Epithelial cell of proximal tubule (primary cell): ENCODE measurements at regions not wholly inside any gene's neighbourhood (a gene's known extent, or its start where the extent isn't known, plus 50 kb on each side); places are given as distances from the start of the nearest gene placed in this dataset.
"Not testable (repeated sequence)": the region's sequence is repeated elsewhere in the genome, so short reads cannot be mapped to it uniquely, and the experiment has no call there.

Source experiments
- DNase-seq: peaks from one replicate; pipeline ENCODE4 v3.0.0-alpha.2; 2011; ENCODE audit warnings: low read depth
- H3K4me3 ChIP-seq: 2 replicates; pipeline ENCODE4 v1.5.1; 2011; ENCODE audit warnings: low read depth, mild to moderate bottlenecking, low read length
- TF ChIP-seq, protein P1 (sequence below): conservative IDR thresholded peaks from 2 replicates; pipeline ENCODE4 v1.5.1; 2012; ENCODE audit warnings: low read depth, mild to moderate bottlenecking, low read length

DNA sequence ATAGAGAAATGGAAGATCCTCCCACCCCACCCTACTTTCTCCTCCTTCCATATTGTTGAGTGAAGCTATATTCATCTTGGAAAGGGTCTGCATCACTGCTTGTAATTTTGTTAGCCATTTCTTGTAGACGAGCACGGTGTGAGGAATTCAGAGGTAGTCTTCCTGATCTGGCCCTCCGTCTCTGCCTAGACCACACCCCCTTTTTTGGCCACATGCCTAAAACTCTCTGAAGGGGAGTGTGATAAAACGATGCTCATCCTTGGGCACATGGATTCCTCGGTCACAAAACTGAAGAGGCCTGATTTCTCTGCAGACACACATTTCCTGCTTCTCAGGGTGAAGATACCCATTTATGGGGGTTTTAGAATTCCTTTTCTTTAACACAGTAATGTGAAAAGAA is 182.8 kb downstream of the LARP7 start:
- no peak for DNase-seq
- TF ChIP-seq, protein P1, sequence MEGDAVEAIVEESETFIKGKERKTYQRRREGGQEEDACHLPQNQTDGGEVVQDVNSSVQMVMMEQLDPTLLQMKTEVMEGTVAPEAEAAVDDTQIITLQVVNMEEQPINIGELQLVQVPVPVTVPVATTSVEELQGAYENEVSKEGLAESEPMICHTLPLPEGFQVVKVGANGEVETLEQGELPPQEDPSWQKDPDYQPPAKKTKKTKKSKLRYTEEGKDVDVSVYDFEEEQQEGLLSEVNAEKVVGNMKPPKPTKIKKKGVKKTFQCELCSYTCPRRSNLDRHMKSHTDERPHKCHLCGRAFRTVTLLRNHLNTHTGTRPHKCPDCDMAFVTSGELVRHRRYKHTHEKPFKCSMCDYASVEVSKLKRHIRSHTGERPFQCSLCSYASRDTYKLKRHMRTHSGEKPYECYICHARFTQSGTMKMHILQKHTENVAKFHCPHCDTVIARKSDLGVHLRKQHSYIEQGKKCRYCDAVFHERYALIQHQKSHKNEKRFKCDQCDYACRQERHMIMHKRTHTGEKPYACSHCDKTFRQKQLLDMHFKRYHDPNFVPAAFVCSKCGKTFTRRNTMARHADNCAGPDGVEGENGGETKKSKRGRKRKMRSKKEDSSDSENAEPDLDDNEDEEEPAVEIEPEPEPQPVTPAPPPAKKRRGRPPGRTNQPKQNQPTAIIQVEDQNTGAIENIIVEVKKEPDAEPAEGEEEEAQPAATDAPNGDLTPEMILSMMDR: no peak
- H3K4me3 ChIP-seq: no peak overlapping the region

DNA sequence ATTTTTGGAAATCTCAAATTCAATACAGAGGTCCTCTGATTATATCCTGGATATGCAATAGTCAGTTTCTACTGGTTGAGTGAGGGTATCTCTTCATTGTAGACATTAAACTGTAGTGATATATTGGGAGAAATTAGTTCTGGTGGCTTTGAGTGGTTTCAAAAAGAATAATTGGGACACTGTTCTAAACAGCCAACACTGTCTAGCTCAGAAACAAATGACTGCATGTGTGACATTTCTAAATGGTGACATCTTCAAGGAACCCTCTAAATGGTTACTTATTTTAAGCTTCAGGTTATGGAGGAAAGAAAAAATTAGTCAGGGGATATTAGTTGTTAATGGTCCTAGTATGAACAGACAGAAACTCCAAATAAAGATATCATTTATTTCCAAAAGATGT is 186.2 kb downstream of the LARP7 start:
- H3K4me3 ChIP-seq: no peak overlapping the region
- TF ChIP-seq, protein P1: no peak
- DNase-seq: no peak

DNA sequence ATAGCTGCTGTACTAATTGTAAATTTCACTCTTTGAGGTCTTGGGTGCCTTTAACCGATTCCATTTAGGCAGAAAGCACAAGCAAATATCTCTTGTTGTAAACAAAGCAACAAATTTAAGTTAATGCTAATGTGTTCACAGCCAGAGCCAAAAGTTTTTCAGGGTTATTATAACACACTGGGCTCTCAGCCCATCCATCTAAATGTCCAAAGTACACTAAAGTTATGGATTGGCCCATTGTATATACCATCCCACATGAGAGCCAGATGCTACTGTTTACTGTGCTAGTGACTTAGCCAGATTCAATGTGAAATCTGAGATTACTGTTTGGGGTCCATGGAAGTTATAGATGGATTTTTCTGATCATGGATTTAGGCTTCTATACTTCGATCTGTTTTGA is 186.7 kb downstream of the LARP7 start:
- TF ChIP-seq, protein P1: no peak
- H3K4me3 ChIP-seq: no peak overlapping the region
- DNase-seq: no peak

DNA sequence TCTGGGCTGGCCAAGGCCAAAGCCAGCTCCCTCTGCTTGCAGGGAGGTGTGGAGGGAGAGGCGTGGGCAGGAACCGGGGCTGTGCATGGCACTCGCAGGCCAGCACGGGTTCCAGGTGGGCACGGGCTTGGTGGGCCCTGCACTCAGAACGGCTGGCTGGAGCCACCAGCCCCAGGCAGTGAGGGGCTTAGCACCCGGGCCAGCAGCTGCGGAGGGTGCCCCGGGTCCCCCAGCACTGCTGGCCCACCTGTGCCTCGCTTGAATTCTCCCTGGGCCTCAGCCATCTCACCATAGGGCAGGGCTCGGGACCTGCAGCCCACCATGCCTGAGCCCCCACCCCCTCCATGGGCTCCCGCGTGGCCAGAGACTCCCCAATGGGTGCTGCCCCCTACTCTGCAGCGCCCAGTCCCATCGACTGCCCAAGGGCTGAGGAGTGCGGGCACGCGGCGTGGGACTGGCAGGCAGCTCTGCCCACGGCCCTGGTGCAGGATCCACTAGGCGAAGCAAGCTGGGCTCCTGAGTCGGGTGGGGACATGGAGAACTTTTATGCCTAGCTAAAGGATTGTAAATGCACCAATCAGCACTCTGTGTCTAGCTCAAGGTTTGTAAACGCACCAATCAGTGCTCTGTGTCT is 193.9 kb downstream of the LARP7 start:
- TF ChIP-seq, protein P1: no peak
- no peak overlapping the region for H3K4me3 ChIP-seq
- no peak for DNase-seq

DNA sequence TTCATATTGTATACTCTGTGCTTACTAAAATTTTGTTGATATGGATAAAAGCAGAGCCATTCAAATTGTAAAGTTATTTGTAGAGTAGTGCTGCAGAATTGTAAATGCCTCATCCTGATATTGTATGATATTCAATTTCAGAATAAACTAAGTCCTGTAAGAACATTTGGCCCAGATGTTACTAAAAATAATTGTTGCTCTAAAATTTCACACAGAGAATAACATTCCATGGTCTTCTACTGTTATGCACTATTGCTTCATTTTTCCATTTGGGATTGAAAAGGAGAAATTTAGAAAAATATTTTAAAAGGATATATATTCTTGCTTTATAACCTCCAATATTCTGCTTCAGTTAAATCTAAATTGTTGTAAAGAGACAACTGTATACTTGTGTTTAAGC is 195.6 kb downstream of the LARP7 start:
- no peak overlapping the region for H3K4me3 ChIP-seq
- no peak for DNase-seq
- TF ChIP-seq, protein P1: no peak

DNA sequence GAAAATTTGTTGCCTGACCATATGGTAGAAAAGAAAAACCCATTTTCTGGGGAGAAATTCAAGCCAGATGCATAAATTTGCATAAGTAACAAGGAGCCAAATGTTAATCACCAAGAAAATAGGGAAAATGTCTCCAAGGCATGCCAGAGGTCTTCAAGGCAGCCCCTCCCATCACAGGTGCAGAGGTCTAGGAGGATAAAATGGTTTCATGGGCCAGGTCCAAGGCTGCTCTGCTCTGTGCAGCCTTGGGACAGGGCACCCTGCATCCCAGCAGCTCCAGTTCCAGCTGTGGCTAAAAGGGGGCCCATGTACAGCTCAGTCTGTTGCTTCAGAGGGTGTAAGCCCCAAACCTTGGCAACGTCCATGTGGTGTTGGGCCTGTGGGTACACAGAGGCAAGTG is 200.0 kb downstream of the LARP7 start:
- no peak overlapping the region for H3K4me3 ChIP-seq
- TF ChIP-seq, protein P1: no peak

DNA sequence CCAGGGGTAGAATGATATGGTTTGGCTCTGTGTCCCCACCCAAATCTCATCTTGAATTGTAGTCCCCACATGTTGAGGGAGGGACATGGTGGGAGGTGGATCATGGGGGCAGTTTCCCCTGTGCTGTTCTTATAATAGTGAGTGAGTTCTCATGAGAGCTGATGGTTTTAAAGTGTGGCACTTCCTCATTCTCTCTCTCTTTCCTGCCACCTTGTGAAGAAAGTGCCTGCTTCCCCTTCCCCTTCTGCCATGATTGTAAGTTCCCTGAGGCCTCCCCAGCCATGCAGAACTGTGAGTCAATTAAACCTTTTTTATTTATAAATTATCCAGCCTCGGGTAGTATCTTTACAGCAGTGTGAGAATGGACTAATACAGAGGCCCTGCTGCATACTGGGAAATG is 201.1 kb downstream of the LARP7 start:
- DNase-seq, H3K4me3 ChIP-seq: not testable (repeated sequence)

More for the DNA sequence above, 200.0 kb downstream of the LARP7 start:
- DNase-seq: no peak
